Activated CD4-positive, alpha-beta T cell treated with anti-CD3 and anti-CD28 coated beads for 24 hours (primary cell): ENCODE measurements at regions not wholly inside any gene's neighbourhood (a gene's known extent, or its start where the extent isn't known, plus 50 kb on each side); places are given as distances from the start of the nearest gene placed in this dataset.
"Not testable (repeated sequence)": the region's sequence is repeated elsewhere in the genome, so short reads cannot be mapped to it uniquely, and the experiment has no call there.

Source experiments
- DNase-seq, 2 donors: peaks; one replicate each; pipeline ENCODE4 v3.0.0-alpha.2; 2020; ENCODE audit warnings: low read depth in 2 of 2

DNA sequence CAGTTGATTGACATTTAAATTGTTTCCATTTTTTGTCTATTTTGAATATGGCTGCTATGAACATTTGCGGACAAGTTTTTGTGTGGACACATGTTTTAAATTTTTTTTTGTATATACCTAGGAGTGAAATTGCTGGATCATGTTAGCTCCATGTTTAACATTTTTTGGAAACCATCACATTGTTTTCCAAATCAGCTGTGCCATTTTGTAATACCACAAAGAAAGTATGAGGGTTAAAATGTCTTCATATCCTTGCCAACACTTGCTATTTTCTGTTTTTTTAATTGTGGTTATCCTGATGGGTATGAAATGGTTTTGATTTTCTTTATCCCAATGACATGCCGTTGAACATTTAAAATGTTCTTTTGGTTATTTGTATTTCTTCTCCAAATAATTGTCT is 52.1 kb downstream of the CARTPT start:
- no peak for DNase-seq

DNA sequence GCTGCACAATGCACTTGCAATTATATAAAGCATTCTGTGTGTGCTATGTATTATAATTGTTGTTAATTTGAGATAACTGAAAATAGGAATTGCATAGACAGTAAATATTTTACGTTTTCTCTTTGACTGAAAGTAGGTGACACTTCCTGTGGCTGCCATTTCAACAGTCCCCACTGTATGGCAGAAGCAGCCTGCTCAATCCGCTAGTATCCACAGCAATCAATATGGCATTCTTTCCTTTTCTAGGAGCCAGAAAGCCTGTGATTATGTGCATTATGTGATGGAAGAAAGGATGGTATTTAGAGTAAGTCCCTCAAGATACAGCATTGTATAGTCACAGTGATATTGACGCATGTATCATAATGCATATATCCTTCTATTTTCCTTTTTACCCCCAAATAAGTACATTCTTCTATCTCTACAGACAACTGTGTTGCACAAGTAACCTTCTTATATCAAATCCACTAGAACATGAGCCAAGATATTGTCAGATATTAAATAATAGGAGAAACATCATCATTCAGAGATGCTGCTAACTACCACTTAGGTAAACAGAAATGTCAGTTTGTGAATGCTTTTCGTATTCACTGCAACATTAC is 59.7 kb downstream of the CARTPT start:
- no peak for DNase-seq

DNA sequence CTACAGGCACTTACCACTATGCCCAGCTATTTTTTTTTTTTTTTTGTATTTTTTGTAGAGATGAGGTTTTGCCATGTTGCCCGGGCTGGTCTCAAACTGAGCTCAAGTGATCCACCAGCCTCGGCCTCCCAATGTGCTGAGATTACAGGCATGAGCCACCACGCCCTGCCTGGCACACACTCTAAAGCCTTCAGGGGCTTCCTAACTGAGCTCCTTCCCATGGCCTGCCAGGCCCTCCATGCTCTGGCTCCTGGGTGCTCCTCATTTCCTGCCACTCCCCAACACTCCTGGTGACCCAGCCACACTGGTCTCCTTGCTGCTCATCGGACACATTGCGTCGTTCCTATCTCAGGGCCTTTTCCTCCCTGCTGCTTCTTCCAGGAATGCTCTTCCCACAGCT is 61.5 kb downstream of the CARTPT start:
- no peak for DNase-seq

DNA sequence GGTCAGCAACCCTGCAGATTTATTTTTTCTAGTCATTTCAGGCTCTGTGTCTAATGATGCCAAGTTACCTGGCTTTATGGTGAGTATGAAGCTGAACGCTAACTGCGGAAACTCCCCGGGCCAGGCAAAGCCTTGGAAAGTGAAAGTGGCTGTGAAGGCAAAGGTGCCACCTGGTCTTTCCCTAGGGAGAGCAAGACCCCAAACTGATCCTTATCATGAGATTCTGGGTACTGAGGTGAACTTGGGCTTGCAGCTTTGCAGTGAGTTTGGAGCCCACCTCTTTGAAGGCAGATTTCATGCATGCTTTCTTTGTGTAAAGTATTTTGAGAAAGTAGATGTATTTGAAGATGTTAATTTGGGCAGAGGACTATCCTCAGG is 63.3 kb downstream of the CARTPT start:
- DNase-seq, result no peak

DNA sequence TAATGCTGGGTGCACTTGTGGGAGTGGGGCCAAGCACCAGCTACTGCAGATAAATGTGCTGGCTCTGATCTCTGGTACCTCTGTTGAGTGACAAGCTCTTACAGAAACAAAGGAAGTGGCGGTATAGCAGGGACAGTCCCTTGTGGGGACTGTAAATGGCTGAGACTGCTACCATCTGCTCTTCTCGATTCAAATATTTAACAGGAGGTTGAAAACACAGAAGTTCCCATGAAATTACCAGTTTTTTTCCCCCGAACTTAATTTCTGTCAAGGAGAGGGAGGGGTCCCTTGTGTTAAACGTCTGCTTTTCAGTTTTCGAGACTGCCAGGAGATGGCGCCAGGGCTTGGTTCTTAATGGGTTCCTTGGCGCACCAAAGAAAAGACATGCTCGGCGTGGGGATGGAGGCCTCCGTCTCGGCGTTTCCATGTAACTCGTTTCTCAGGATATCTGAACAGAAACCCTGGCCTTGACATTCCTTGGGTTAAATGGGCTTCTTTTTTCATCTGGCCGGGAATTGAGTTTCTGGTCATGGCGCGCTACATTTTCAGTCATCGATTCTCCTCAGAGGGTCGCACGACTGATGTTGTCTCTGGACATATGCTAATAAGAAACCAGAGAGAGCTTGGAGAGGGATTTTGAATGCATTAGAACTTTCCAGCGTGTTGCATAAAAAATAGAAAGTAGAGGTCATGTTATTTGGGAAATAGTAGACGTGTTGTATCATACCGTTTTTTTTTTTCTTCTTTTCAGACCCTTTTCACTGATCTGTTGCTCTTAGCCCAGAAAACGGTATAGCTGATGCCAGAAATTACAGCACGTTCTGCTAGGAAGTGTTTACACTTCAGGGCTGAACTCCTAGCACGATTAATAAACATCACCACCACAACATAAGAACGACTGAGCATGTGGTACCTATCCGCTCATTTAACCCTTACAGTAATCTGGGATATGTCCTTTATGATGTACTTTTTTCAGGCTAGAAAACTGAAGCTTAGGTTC is 64.0 kb downstream of the CARTPT start:
- peak; percentile 39 to 65 for DNase-seq

DNA sequence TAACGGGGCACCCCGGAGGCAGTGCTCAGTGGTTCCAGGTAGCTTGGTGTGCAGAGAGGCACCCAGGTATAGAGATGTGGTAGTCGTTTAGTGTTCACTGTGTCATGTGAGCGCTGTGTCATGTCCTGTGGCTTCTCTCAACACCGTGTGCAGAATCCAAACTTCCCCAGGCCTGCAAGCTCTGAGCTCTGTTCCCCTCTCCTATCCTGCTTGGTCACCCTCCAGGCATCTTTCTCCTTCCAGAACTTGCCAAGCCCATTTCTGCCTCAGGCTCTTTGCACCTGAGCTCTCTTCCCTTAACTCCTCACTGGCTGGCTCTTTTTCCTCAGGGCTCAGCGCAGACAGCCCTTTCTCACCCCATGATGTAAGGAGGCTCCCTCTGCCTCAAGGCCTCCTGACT is 64.8 kb downstream of the CARTPT start:
- no peak for DNase-seq

DNA sequence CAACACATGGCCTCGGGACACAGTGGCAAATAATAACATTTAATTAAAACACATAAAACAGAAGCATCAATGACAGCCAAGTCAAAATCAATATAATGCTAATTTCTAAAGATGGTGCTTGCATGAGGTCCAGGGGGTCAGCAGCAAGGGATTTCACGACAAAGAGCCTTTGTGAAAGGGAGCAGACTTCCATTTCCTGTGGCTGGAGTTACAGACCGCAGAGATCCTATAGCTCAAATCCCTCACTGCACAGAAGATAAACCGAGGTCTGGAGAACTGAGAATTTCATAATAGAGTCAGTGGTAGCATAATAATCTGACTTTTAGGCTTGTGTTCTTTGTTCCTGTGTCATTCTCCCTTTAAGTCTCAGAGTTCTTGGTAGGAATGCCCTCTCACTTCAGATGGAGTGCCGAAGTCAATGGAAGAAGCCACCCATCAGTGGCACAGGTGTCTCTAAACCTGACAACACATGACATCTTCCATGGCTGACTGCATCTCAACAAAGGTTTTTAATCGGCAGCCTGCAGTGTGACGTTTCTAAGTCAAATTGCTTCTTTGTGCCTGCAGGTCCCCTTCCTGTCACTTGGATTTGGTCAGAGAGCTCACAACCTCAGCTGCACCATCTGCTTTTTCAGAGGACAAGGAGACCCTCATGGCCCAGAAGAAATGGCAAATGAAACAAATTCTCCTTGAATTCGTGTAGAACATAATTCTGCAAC is 67.4 kb downstream of the CARTPT start:
- DNase-seq, result no peak

DNA sequence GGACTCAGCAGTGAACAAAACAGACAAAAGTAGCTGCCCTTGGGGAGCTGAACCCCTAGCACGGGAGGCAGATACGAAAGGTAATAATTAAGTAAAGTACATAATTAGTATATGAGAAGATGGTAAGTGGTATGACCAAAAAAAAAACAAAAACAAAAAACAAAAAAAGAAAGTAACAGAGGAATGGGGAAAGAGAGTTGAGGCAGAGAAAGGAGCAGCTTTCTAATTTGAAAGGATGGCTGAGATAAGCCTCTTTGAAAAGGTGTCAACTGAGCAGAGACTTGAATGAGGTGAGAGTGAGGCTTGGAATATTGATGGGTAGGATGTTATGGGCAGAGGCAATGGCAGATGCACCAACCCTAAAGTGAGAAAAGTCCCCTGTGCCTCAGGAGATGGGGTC is 69.7 kb downstream of the CARTPT start:
- DNase-seq, result no peak

DNA sequence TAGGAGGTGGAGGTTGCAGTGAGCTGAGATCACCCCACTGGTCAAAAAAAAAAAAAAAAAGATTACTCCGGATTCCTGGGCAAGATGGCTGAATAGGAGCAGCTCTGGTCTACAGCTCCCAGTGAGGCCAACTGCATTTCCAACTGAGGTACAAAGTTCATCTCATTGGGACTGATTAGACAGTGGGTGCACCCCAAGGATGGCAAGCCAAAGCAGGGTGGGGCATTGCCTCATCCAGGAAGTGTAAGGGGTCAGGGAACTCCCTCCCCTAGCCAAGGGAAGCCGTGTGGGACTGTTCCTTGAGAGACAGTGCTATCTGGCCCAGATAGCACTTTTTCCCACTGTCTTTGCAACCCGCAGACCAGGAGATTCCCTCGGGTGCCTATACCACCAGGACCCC is 70.7 kb downstream of the CARTPT start:
- DNase-seq, result no peak

DNA sequence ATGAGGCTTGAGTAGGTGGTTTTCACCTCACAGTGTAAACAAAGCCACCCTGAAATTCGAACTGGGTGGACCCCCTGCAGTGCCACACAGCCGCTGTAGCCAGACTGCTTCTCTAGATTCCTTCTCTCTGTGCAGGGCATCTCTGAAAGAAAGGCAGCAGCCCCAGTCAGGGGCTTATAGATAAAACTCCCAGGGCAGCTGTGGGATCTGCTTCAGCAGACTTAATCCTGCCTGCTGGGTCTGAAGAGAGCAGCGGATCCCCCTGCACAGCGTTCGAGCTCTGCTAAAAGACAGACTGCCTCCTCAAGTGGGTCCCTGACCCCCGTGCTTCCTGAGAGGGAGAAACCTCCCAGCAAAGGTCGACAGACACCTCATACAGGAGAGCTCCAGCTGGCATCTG is 71.4 kb downstream of the CARTPT start:
- DNase-seq, result no peak

DNA sequence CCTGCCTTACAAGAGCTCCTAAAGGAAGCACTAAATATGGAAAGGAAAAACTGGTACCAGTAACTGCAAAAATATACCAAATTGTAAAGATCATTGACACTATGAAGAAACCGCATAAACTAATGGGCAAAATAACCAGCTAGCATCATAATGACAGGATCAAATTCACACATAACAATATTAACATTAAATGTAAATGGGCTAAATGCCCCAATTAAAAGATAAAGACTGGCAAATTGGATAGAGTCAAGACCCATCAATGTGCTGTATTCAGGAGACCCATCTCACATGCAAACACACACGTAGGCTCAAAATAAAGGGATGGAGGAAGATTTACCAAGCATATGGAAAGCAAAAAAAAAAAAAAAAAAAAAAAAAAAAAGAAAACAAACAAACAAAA is 73.0 kb downstream of the CARTPT start:
- DNase-seq, result not testable (repeated sequence)

DNA sequence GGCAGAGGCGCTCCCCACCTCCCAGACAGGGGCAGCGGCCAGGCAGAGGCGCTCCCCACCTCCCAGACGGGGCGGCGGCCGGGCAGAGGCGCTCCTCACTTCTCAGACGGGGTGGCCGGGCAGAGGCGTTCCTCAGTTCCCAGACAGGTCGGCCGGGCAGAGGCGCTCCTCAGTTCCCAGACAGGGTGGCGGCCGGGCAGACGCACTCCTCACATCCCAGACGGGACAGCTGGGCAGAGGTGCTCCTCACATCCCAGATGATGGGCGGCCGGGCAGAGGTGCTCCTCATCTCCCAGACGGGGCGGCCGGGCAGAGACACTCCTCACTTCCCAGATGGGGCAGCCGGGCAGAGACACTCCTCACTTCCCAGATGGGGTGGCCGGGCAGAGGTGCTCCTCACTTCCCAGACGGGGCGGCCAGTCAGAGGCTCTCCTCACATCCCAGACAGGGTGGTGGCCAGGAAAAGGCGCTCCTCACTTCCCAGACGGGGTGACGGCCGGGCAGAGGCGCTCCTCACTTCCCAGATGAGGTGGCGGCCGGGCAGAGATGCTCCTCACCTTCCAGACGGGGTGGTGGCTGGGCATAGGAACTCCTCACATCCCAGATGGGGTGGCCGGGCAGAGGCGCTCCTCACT is 75.1 kb downstream of the CARTPT start:
- DNase-seq, result no peak

DNA sequence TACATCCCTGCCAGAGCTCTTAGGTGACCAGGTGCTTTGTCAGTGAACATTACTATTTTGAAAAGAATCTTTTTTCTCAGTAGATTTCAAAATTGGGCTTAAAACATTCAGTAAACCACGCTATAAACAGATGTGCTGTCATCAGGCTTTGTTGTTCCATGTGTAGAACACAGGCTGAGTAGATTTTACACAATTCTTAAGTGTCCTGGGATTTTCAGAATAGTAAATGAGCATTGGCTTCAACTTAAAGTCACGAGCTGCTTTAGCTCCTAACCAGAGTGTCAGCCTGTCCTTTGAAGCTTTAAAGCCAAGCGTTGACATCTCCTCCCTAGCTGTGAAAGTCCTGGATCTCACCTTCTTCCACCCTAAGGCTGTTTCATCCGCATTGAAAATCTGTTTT is 83.6 kb downstream of the CARTPT start:
- no peak for DNase-seq

DNA sequence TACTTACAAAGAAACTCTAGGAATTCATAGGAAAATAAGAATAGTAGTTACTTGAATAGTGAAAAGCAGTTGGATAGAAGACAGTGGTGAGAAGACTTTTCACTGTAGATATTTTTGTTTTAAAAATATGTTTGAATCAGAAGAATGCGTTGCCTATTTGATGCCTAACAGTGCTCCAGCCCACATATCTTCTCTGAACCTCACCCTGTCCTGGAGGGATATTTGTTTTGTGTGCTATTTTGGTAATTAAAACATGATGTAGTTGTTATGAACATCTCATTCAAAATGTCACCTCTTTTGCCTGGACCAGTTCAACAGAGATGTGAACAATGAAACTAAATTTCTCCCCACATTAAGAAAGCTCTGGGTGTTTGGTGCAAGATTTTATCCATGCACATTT is 87.6 kb downstream of the CARTPT start:
- no peak for DNase-seq

DNA sequence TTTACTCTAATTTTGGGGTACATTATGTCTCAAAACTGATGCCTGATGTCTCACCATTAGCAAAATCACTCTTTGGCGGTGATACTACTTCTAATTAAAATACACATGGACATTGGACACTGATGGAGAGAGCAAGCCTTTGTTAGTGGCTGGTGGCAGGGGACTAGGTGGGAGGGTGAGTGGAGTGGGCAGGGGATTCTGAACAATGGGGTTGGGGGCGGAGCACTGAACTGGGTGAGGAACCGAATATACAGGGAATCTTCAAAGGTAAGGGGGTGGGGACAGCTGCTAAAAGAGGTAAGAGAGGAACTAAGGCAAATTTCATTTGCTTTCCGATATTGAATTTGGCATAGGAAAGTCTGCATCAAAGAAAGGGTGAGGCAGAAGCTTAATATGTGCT is 88.8 kb downstream of the CARTPT start:
- no peak for DNase-seq

DNA sequence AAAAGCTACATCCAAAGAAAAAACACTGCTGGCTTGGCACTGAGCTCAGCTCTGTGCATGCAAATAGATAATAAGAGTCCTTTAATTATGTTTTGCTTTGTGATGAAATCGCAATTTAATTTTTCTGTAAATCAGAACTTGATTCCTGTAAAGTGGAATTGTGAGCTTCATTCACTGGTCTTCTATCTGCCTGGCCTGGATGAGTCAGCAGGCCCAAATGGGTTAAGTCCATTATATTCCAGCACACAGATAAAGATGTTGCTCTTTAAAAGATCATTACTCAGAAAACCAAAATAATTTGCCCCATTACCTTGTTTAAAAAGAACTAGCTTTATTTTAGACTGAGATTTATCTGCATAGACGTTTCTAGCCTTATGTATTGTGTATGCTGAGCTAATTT is 90.4 kb downstream of the CARTPT start:
- no peak for DNase-seq

DNA sequence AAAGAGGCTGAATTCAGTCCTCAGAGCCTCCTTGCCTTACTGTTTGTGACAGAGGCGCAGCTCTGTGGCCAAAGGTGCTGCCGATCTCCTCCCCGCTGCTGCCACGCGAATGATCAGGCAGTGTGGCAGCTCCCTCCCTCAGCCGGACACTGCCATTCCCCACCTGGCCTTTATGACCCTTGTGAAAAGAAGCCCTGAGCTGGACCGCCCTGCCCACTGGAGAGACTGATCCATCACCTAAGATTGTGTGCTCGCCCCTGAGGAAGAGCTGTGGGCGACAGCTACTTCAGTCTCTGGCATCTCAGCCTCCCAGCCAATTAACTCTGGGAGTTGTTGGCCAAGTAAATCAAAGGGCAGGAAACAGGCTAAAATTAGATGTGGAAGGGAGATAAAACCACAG is 90.9 kb downstream of the CARTPT start:
- DNase-seq, result no peak

DNA sequence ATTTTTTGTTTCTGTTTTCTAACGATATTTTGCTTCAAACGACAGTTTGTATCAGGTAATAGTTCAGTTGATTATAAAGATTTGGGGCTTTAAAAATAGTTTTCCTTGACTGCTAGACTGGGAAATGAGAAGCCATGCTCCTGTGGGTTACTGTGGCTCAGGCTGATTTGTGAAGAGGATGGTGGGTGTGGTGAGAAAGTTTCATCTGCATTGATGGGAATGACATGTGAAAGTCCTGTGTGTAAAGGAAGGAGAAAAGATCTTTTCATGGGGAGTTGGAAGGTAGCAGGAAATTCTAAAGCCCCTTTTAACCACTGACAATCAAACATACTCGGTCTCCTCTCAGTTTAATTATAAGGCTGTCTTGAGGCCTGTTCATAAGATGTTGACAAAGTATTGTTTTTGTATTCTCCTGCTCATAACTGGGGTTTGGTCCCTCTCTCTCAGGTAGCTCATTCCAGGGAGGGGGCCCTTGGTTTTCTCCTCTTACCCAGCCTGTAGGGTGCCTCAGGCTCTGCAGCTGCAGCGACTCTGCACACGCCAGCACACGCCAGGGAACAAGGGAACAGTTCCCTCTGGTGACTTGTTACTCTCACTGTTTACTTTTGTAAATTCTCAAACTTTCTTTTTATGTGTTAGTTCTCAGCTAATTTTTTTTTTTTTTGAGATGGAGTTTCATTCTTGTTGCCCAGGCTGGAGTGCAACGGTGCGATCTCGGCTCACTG is 91.6 kb downstream of the CARTPT start:
- DNase-seq, result no peak

DNA sequence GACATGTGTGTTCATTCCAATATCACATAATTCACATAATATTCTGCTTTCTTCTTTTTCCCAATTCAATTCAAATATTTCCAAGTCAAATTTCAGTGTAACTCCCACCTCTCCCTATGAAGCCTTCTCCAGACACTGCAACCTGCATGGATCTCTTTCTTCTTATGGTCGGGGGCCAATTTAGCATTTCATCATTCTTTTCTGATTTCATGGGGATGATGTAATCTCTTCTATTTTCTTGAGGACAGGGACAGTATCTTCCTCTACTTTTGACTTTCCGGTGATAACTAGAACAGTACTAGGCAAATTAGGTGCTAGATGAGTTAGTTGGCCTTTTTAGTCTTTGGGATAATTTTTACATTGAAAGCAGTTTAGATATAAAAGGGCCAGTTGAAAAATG is 92.7 kb downstream of the CARTPT start:
- DNase-seq, result no peak

DNA sequence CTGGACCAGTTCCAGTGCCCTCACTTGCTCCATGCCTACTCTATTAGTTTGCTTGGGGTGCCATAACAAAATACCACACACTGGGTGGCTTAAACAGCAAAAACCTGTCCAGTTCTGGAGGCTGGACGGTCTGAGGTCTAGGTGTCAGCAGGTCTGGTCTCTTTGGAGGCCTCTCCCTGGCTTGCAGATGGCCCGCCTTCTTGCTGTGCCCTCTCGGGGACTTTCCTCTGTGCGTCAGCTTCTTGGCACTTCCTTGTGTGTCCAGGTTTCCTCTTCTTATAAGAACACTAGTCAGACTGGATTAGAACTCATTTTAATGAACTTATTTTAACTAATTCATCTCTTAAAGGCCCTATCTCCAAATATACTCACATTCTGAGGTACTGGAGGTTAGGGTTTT is 97.2 kb downstream of the CARTPT start:
- no peak for DNase-seq

DNA sequence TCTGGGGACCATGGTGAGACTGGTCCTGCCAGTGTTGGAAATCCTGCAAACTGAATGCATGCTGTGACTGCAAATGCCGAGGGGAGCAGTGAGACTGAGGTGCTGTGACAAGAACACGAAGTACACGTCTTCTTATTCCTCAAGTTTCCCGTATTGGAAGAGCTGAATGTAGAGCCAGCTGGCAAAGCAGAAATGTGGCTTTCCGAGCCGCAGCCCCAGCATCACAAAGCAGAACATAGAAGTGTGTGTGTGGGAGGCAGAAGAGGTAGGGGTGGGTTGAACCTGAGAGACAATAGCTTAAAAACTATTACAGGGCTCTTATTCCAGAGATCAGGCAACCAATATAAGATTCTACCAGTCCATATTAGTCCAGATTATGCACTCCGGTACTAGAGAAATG is 98.8 kb downstream of the CARTPT start:
- no peak for DNase-seq

DNA sequence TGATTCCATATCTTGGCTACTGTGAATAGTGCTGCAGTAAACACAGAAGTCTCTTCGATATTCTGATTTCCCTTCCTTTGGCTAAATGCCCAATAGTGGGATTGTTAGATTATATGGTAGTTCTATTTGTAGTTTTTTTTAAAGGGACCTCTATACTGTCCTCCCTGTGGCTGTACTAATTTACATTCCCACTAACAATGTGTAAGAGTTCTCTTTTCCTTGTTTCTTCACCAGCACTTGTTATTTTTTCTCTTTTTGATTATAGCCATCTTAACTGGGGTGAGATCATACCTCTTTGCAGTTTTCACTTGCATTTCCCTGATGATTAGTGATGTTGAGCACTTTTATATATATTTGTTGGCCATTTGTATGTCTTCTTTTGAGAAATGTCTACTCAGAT is 102.0 kb downstream of the CARTPT start:
- DNase-seq, result no peak
